ENCODE measurements at regions not wholly inside any gene's neighbourhood (a gene's known extent, or its start where the extent isn't known, plus 50 kb on each side); places are given as distances from the start of the nearest gene placed in this dataset.

- Mint-ChIP-seq H3K4me1 (peaks cover 8 to 9% of the 10 kb centered on the region in 2 experiments), H3K27me3 (ENCODE audit: low read depth) (no peaks in the 10 kb centered on the region), H3K9me3 (peaks cover 6 to 12% of the 10 kb centered on the region in 2 experiments; a peak in 4 of 5 replicates), H3K27ac (no peak overlapping the region), H3K4me3 (no peak overlapping the region), H3K36me3 (ENCODE audit: insufficient read depth in 1 of 3, low read depth in 3 of 3) (peaks cover 0 to 6% (median 3%) of the 10 kb centered on the region in 3 experiments; a peak in 4 of 7 replicates)
- Histone ChIP-seq H3K4me2 (ENCODE audit: insufficient read depth, insufficient read length, low read length) (no peak overlapping the region), H3K4me1 (ENCODE audit: insufficient read depth, low read length) (peaks cover 2% of the 10 kb centered on the region; the same call in 1 of the 2 replicates), H3K27ac (ENCODE audit: insufficient read length, low read depth, low read length) (no peak overlapping the region), H3K23me2 (ENCODE audit: insufficient read length, low read depth, low read length, poor library complexity, severe bottlenecking) (no peaks in the 10 kb centered on the region), H3K9me3 (ENCODE audit: control insufficient read depth, low read depth, low read length) (no peaks in the 10 kb centered on the region), H3K4ac (ENCODE audit: low read depth, low read length) (no peak overlapping the region), H2AFZ (ENCODE audit: low read length) (no peak overlapping the region), H4K20me1 (ENCODE audit: control insufficient read depth, insufficient read depth, insufficient read length) (no peaks in the 10 kb centered on the region), H2BK5ac (ENCODE audit: insufficient read length, low read length) (no peak overlapping the region), H2BK20ac (ENCODE audit: low read depth, low read length, poor library complexity, severe bottlenecking) (no peak overlapping the region), H4K8ac (replicated peaks; ENCODE audit: insufficient read length, low read depth, low read length) (no peak overlapping the region), H3K9ac (ENCODE audit: extremely low read depth, insufficient read length, low read length) (no peak overlapping the region), H3K14ac (ENCODE audit: insufficient read depth, low read length) (no peak overlapping the region), H3K56ac (ENCODE audit: insufficient read length, low read depth, low read length) (no peak overlapping the region), H3K79me1 (ENCODE audit: insufficient read depth, low read depth, low read length, poor library complexity, severe bottlenecking) (no peaks in the 10 kb centered on the region), H2BK12ac (ENCODE audit: insufficient read length, low read depth, low read length) (no peak overlapping the region), H3K18ac (ENCODE audit: insufficient read length, low read depth, low read length) (no peak overlapping the region), H4K91ac (ENCODE audit: insufficient read length, low read depth, low read length) (no peak overlapping the region), H3K23ac (ENCODE audit: insufficient read length, low read depth, low read length) (no peak overlapping the region), H3K79me2 (ENCODE audit: insufficient read depth, low read length) (no peaks in the 10 kb centered on the region), H2BK120ac (ENCODE audit: low read depth, low read length, poor library complexity, severe bottlenecking) (no peak overlapping the region), H4K5ac (ENCODE audit: insufficient read length, low read depth, low read length) (no peak overlapping the region), H3T11ph (ENCODE audit: low read length) (no peak overlapping the region), H2BK15ac (ENCODE audit: low read depth, low read length) (no peak overlapping the region), H3K27me3 (ENCODE audit: insufficient read depth, low read length) (no peaks in the 10 kb centered on the region), H2AK5ac (ENCODE audit: insufficient read length, low read length) (no peak overlapping the region)
- DNase-seq: no peak
- no peak for TF ChIP-seq CTCF (conservative IDR thresholded peaks at IDR 0.05)
- no CpG with 5 or more reads among the region's 5 CpGs for WGBS (ENCODE audit: extremely low coverage, insufficient read length, low lambda C conversion rate)
These were observed 704.4 kb downstream of the UTRN start for GRCh38 chr6:144989319-144990107.

All from H9 (cell line).